Caco-2 (cell line): ENCODE measurements at regions not wholly inside any gene's neighbourhood (a gene's known extent, or its start where the extent isn't known, plus 50 kb on each side); places are given as distances from the start of the nearest gene placed in this dataset.
A peak's percentile ranks its signal among the peaks of the same experiment; 100 is the strongest.

Experiments
- BruUV-seq: library from RNA; stranded (reverse); fragments of 400-500 nt; replicated peaks from 2 replicates; lab custom pipeline; 2021; lab: Mats Ljungman, UMichigan
- CTCF ChIA-PET: fragments of 300-600 bp; sonication (Branson Sonifier 250); formaldehyde crosslinking; loops from one replicate; lab custom pipeline; 2022; ENCODE audit warnings: antibody characterized with exemption; lab: Charles Lee
- POLR2A ChIA-PET: fragments of 300-600 bp; sonication (Branson Sonifier 250); formaldehyde crosslinking; loops from one replicate; lab custom pipeline; 2022; ENCODE audit warnings: antibody characterized with exemption; lab: Charles Lee
- DNase-seq, 2 experiments: peaks; one replicate each; pipeline versions ENCODE4 v3.0.0 to v3.0.0-alpha.2; 2020 to 2022
- H3K27me3 ChIP-seq: replicated peaks from 2 replicates; pipeline ENCODE4 v1.6.0; 2011; ENCODE audit warnings: low read length; ENCODE audit not compliant: control insufficient read depth, insufficient read depth
- H3K36me3 ChIP-seq: 2 replicates; pipeline ENCODE4 v1.5.1; 2011; ENCODE audit warnings: low read length; ENCODE audit not compliant: control insufficient read depth, insufficient read depth
- H3K4me1 ChIP-seq: fragments of 250-450 bp; sonication (Bioruptor Pico); 2 replicates; pipeline ENCODE4 v1.5.1; 2020; ENCODE audit warnings: mild to moderate bottlenecking
- H3K4me3 ChIP-seq: 2 replicates; pipeline ENCODE4 v1.5.1; 2011; ENCODE audit warnings: low read depth, mild to moderate bottlenecking, control low read depth, low read length
- H3K9me3 ChIP-seq: fragments of 250-450 bp; sonication (Bioruptor Pico); 2 replicates; pipeline ENCODE4 v1.5.1; 2020; ENCODE audit warnings: mild to moderate bottlenecking, moderate library complexity
- H3K27ac Mint-ChIP-seq: one replicate; pipeline ENCODE4 v1.8.0; 2022; ENCODE audit warnings: mixed read lengths; ENCODE audit not compliant: unreplicated experiment
- H3K27me3 Mint-ChIP-seq: one replicate; pipeline ENCODE4 v1.8.0; 2022; ENCODE audit warnings: mixed read lengths; ENCODE audit not compliant: insufficient read depth, unreplicated experiment
- H3K36me3 Mint-ChIP-seq: one replicate; pipeline ENCODE4 v1.8.0; 2022; ENCODE audit warnings: mild to moderate bottlenecking, mixed read lengths; ENCODE audit not compliant: insufficient read depth, unreplicated experiment
- H3K4me1 Mint-ChIP-seq: one replicate; pipeline ENCODE4 v1.8.0; 2022; ENCODE audit warnings: low read depth, mixed read lengths; ENCODE audit not compliant: unreplicated experiment
- H3K4me3 Mint-ChIP-seq: one replicate; pipeline ENCODE4 v1.8.0; 2022; ENCODE audit warnings: mild to moderate bottlenecking, moderate library complexity, mixed read lengths; ENCODE audit not compliant: unreplicated experiment
- H3K9me3 Mint-ChIP-seq: one replicate; pipeline ENCODE4 v1.8.0; 2022; ENCODE audit warnings: mixed read lengths; ENCODE audit not compliant: unreplicated experiment
- intact Hi-C: fragments of 100-400 bp; cut with micrococcal nuclease; formaldehyde crosslinking; loops from one replicate; pipeline ENCODE4 v1.10.0; 2022; ENCODE audit not compliant: unreplicated experiment
- TF ChIP-seq, protein P1 (sequence below), 2 experiments: fragments of 200-600 bp in 1 of 2; IDR thresholded peaks; 1 replicate in 1 of 2; 2 replicates in 1 of 2; pipeline versions ENCODE4 v1.5.1 to v1.8.0; 2011 to 2022; ENCODE audit warnings: antibody characterized with exemption in 1 of 2, control low read depth in 1 of 2, inconsistent platforms in 1 of 2, low read depth in 1 of 2, low read length in 1 of 2, mild to moderate bottlenecking in 1 of 2, moderate library complexity in 1 of 2; ENCODE audit not compliant: insufficient read depth in 1 of 2, severe bottlenecking in 1 of 2, unreplicated experiment in 1 of 2

DNA sequence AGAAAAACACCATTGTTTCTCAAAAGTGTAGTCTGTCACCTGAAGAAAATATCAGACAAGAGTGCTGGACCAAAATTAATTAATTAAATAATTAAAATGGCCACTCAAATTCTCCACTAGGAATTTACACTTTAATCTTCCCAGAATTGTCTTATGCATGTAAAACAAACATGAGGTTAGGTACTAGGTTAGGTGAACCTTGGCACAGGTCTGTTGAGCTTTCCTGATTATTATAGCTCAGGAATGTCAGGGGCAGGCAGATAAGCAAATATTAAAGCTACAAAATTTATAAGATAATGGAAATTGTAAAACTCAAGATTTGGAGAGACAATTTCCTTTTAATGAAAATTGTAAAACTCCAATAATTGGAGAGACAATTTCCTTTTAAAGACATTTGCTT lies 253.2 kb downstream of the BMP4 start:
- no peak overlapping the region for H3K4me3 ChIP-seq
- H3K9me3 Mint-ChIP-seq: no peaks in the 10 kb centered on the region
- H3K4me1 Mint-ChIP-seq: peaks cover 12% of the 10 kb centered on the region
- TF ChIP-seq, protein P1, sequence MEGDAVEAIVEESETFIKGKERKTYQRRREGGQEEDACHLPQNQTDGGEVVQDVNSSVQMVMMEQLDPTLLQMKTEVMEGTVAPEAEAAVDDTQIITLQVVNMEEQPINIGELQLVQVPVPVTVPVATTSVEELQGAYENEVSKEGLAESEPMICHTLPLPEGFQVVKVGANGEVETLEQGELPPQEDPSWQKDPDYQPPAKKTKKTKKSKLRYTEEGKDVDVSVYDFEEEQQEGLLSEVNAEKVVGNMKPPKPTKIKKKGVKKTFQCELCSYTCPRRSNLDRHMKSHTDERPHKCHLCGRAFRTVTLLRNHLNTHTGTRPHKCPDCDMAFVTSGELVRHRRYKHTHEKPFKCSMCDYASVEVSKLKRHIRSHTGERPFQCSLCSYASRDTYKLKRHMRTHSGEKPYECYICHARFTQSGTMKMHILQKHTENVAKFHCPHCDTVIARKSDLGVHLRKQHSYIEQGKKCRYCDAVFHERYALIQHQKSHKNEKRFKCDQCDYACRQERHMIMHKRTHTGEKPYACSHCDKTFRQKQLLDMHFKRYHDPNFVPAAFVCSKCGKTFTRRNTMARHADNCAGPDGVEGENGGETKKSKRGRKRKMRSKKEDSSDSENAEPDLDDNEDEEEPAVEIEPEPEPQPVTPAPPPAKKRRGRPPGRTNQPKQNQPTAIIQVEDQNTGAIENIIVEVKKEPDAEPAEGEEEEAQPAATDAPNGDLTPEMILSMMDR (IDR thresholded peaks at IDR 0.05; ENCODE audit: insufficient read depth in 1 of 2, low read depth in 1 of 2, low read length in 1 of 2, severe bottlenecking in 1 of 2, unreplicated experiment in 1 of 2): no peak
- no peak overlapping the region for H3K4me3 Mint-ChIP-seq
- POLR2A ChIA-PET: no interaction called here
- no peaks in the 10 kb centered on the region for H3K36me3 ChIP-seq
- intact Hi-C loops: no loop called here
- H3K27ac Mint-ChIP-seq: no peak overlapping the region
- H3K27me3 ChIP-seq: no peaks in the 10 kb centered on the region
- peaks cover 20% of the 10 kb centered on the region; the same call in 1 of the 2 replicates for H3K4me1 ChIP-seq
- no peak for DNase-seq
- no TSS peak for BruUV-seq
- H3K9me3 ChIP-seq: no peaks in the 10 kb centered on the region
- H3K36me3 Mint-ChIP-seq: peaks cover 16% of the 10 kb centered on the region
- H3K27me3 Mint-ChIP-seq: no peaks in the 10 kb centered on the region
- CTCF ChIA-PET: no interaction called here

DNA sequence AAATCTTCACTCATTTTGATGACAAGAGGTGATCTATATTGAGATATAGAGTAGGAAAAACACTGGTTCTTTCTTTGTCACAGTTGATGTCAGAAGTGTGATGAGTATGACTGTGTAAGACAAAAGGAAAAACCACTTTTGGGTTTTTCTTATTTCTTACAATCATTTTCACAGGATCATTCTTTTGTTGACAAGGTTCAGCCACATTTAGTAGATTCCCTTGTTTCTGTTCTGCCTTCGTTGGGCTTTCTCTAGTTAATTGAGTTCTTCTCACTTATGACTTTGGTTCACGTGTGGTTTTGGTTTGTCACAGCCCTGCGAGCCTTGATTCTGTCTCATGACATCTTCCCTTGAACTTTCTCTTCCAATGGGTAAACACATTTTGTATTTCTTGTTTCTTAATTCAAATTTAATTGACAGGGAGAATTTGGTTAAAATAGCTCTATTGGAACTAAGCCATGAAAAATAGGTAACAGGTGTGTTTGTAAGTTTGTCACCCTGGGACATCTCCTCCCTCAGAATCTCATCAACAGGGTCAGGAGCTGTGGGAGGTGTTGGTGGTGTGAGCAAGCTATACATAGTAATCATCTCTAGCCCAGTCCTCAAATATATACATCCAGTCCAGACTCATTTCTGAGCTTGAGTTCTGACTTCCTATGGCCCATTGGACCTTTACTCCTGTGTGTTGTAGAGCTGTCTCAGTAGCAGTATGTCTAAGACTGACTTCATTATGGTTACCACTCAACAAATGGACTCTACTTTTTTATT lies 255.3 kb downstream of the BMP4 start:
- H3K9me3 Mint-ChIP-seq: no peaks in the 10 kb centered on the region
- no peak overlapping the region for H3K4me3 Mint-ChIP-seq
- BruUV-seq: no TSS peak
- peaks cover 23% of the 10 kb centered on the region for H3K4me1 ChIP-seq
- no peaks in the 10 kb centered on the region for H3K36me3 ChIP-seq
- H3K4me3 ChIP-seq: no peak overlapping the region
- POLR2A ChIA-PET: no interaction called here
- H3K9me3 ChIP-seq: no peaks in the 10 kb centered on the region
- CTCF ChIA-PET: no interaction called here
- H3K27ac Mint-ChIP-seq: no peak overlapping the region
- peaks cover 11% of the 10 kb centered on the region for H3K36me3 Mint-ChIP-seq
- DNase-seq: no peak
- intact Hi-C loops: no loop called here
- H3K4me1 Mint-ChIP-seq: peaks cover 24% of the 10 kb centered on the region
- TF ChIP-seq, protein P1 (IDR thresholded peaks at IDR 0.05; ENCODE audit: insufficient read depth in 1 of 2, low read depth in 1 of 2, low read length in 1 of 2, severe bottlenecking in 1 of 2, unreplicated experiment in 1 of 2): no peak
- no peaks in the 10 kb centered on the region for H3K27me3 ChIP-seq
- no peaks in the 10 kb centered on the region for H3K27me3 Mint-ChIP-seq

DNA sequence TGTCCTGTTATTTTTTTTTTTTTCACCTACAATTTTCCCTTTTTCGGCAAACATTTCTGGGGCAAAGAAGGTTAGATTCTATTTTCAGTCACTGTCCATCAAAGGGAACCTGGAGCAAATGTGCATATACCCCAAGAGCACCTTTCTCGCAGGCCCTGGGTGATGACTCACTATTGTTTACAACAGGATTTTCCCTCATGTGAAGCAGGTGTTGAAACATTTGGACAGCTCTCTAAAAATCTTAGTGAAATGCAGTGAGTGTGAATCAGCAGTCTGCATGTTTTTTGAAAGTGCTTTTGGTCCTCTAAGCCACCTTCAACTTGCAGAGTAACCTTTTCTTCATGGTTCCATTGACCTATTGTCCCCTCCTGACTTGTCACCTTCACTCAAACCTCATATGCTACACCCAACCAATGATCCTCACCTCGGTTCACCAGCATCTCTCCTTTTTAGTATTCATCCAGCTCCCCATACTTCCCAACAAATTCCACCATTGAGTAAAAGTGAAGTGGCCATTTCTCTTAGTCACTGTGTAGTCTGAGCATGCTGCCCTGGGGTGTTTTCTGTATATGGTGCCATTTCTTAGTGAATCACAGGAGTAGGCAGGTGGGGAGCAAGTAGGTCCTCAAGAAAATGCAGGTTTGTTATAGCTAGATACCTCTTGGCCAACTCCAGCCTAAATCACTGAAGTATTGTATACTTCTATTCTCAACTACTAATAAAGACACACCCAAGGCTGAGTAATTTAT lies 260.2 kb downstream of the BMP4 start:
- BruUV-seq: no TSS peak

More for the DNA sequence above, 260.2 kb downstream of the BMP4 start:
- no peak overlapping the region for H3K4me3 Mint-ChIP-seq
- CTCF ChIA-PET: interaction anchor here (0.5 kb wide), 1 partner anchor 305 kb away, joined by 4 read pairs; no protein-coding TSS in a partner anchor
- H3K27me3 Mint-ChIP-seq: no peaks in the 10 kb centered on the region
- H3K36me3 Mint-ChIP-seq: peaks cover 6% of the 10 kb centered on the region
- peaks cover 11% of the 10 kb centered on the region for H3K4me1 ChIP-seq
- H3K4me1 Mint-ChIP-seq: peaks cover 26% of the 10 kb centered on the region
- POLR2A ChIA-PET: interaction anchor here (0.6 kb wide), 1 partner anchor 22 kb away, joined by 4 read pairs; no protein-coding TSS in a partner anchor
- TF ChIP-seq, protein P1 (IDR thresholded peaks at IDR 0.05; ENCODE audit: insufficient read depth in 1 of 2, low read depth in 1 of 2, low read length in 1 of 2, severe bottlenecking in 1 of 2, unreplicated experiment in 1 of 2): no peak
- H3K27me3 ChIP-seq: no peaks in the 10 kb centered on the region
- intact Hi-C loops: no loop called here
- DNase-seq: peak in 1 of 2 experiments; percentile 29
- H3K36me3 ChIP-seq: no peaks in the 10 kb centered on the region
- H3K9me3 Mint-ChIP-seq: no peaks in the 10 kb centered on the region
- H3K4me3 ChIP-seq: no peak overlapping the region
- H3K27ac Mint-ChIP-seq: peak overlapping the region; percentile 18
- no peaks in the 10 kb centered on the region for H3K9me3 ChIP-seq
